B cell (primary cell): ENCODE measurements at regions not wholly inside any gene's neighbourhood (a gene's known extent, or its start where the extent isn't known, plus 50 kb on each side); places are given as distances from the start of the nearest gene placed in this dataset.

Source experiments
- ATAC-seq: fragments of 200-7000 bp; cut with Tn5 transposase; one replicate; pipeline ENCODE4 v1.10.0; 2021; ENCODE audit warnings: low read depth, mild to moderate bottlenecking, moderate number of reproducible peaks, moderate library complexity
- CTCF ChIA-PET: fragments of 350-600 bp; sonication (Branson Sonifier 250); formaldehyde crosslinking; loops from one replicate; lab custom pipeline; 2021; ENCODE audit warnings: antibody characterized with exemption, inconsistent platforms; lab: Charles Lee
- POLR2A ChIA-PET: fragments of 350-600 bp; sonication (Branson Sonifier 250); formaldehyde crosslinking; loops from one replicate; lab custom pipeline; 2021; ENCODE audit warnings: antibody characterized with exemption; lab: Charles Lee
- DNase-seq: peaks from one replicate; pipeline ENCODE4 v3.0.0; 2013
- H2AFZ ChIP-seq: 2 replicates; pipeline ENCODE4 v1.6.1; 2012; ENCODE audit warnings: mild to moderate bottlenecking, low read depth, low read length; ENCODE audit not compliant: insufficient read depth, poor library complexity, severe bottlenecking
- H3K27ac ChIP-seq, 2 donors: 1 replicate in 1 of 2; 2 replicates in 1 of 2; pipeline ENCODE4 v1.5.1; 2012 to 2013; ENCODE audit warnings: low read length in 2 of 2, mild to moderate bottlenecking in 2 of 2, moderate library complexity in 1 of 2
- H3K27me3 ChIP-seq, 4 experiments: fragments of 200-600 bp in 1 of 4; sonication (generic) in 1 of 4; replicated peaks in 1 of 4; 1 replicate in 2 of 4; 2 replicates in 2 of 4; pipeline versions ENCODE4 v1.6.1 to v1.7.0; 2013 to 2016; ENCODE audit warnings: low read length in 3 of 4, mild to moderate bottlenecking in 2 of 4, mixed read lengths in 1 of 4, moderate library complexity in 1 of 4; ENCODE audit not compliant: insufficient read depth in 4 of 4, control insufficient read depth in 3 of 4; ENCODE audit errors: control extremely low read depth in 1 of 4
- H3K36me3 ChIP-seq, 2 experiments: replicated peaks in 1 of 2; 1 replicate in 1 of 2; 2 replicates in 1 of 2; pipeline versions ENCODE4 v1.6.1 to v1.7.1; 2013; ENCODE audit warnings: low read length in 1 of 2; ENCODE audit not compliant: insufficient read depth in 2 of 2, control insufficient read depth in 1 of 2; ENCODE audit errors: control extremely low read depth in 1 of 2, extremely low read depth in 1 of 2
- H3K4me1 ChIP-seq, 2 donors: fragments of 200-600 bp in 1 of 2; sonication (generic) in 1 of 2; 1 replicate in 1 of 2; 2 replicates in 1 of 2; pipeline versions ENCODE4 v1.5.1 to v1.6.1; 2013 to 2017; ENCODE audit warnings: low read length in 2 of 2; ENCODE audit not compliant: control insufficient read depth in 2 of 2, insufficient read depth in 2 of 2
- H3K4me2 ChIP-seq: replicated peaks from 2 replicates; pipeline ENCODE3; 2012; ENCODE audit warnings: mild to moderate bottlenecking, low read depth, low read length; ENCODE audit not compliant: poor library complexity, severe bottlenecking
- H3K4me3 ChIP-seq, 5 experiments: fragments of 200-600 bp in 1 of 5; sonication (generic) in 1 of 5; 1 replicate in 3 of 5; 2 replicates in 2 of 5; pipeline versions ENCODE4 v1.5.1 to v1.7.0; 2011 to 2016; ENCODE audit warnings: low read length in 4 of 5, mild to moderate bottlenecking in 4 of 5, low read depth in 2 of 5, control low read depth in 1 of 5, moderate library complexity in 1 of 5; ENCODE audit not compliant: insufficient read depth in 1 of 5; ENCODE audit errors: control extremely low read depth in 1 of 5, extremely low read depth in 1 of 5
- H3K79me2 ChIP-seq: fragments of 200-600 bp; sonication (generic); one replicate; pipeline ENCODE4 v1.6.0; 2016; ENCODE audit warnings: low read length; ENCODE audit not compliant: control insufficient read depth, insufficient read depth
- H3K9ac ChIP-seq: fragments of 200-600 bp; sonication (generic); 2 replicates; pipeline ENCODE4 v1.6.1; 2017; ENCODE audit warnings: mild to moderate bottlenecking, low read length, moderate library complexity
- H3K9me3 ChIP-seq, 3 donors: one replicate each; pipeline versions ENCODE4 v1.6.1 to v1.7.1; 2013; ENCODE audit warnings: low read length in 2 of 3; ENCODE audit not compliant: control insufficient read depth in 2 of 3, insufficient read depth in 1 of 3; ENCODE audit errors: control extremely low read depth in 1 of 3
- H4K20me1 ChIP-seq: 2 replicates; pipeline ENCODE4 v1.6.0; 2012; ENCODE audit warnings: mild to moderate bottlenecking, low read length; ENCODE audit not compliant: insufficient read depth, control insufficient read depth, poor library complexity, severe bottlenecking
- H3K27ac Mint-ChIP-seq: one replicate; pipeline ENCODE4 v1.8.0; 2021; ENCODE audit warnings: mixed read lengths
- H3K27me3 Mint-ChIP-seq: one replicate; pipeline ENCODE4 v1.8.0; 2021; ENCODE audit warnings: mixed read lengths
- H3K4me1 Mint-ChIP-seq: one replicate; pipeline ENCODE4 v1.8.0; 2021; ENCODE audit warnings: mixed read lengths
- H3K4me3 Mint-ChIP-seq: one replicate; pipeline ENCODE4 v1.8.0; 2021; ENCODE audit warnings: mixed read lengths
- H3K9me3 Mint-ChIP-seq: one replicate; pipeline ENCODE4 v1.8.0; 2022; ENCODE audit warnings: mixed read lengths; ENCODE audit not compliant: insufficient read depth
- EZH2 ChIP-seq: IDR thresholded peaks from 2 replicates; pipeline ENCODE4 v1.6.1; 2012; ENCODE audit warnings: borderline replicate concordance, low read depth, mild to moderate bottlenecking, moderate library complexity, low read length; ENCODE audit not compliant: insufficient read depth, poor library complexity, severe bottlenecking
- WGBS: methylation state at CpG from one replicate; pipeline ENCODE4 v1.1.5; 2013; ENCODE audit warnings: missing lambda C conversion rate; ENCODE audit not compliant: insufficient coverage; 5-methylcytosine and 5-hydroxymethylcytosine counted together
- intact Hi-C: fragments of 100-400 bp; cut with micrococcal nuclease; formaldehyde crosslinking; loops from one replicate; pipeline ENCODE4 v1.10.0; 2022
- TF ChIP-seq, protein P1 (sequence below): fragments of 200-600 bp; IDR thresholded peaks from one replicate; pipeline ENCODE4 v1.8.0; 2022; ENCODE audit warnings: antibody characterized with exemption, mild to moderate bottlenecking

DNA sequence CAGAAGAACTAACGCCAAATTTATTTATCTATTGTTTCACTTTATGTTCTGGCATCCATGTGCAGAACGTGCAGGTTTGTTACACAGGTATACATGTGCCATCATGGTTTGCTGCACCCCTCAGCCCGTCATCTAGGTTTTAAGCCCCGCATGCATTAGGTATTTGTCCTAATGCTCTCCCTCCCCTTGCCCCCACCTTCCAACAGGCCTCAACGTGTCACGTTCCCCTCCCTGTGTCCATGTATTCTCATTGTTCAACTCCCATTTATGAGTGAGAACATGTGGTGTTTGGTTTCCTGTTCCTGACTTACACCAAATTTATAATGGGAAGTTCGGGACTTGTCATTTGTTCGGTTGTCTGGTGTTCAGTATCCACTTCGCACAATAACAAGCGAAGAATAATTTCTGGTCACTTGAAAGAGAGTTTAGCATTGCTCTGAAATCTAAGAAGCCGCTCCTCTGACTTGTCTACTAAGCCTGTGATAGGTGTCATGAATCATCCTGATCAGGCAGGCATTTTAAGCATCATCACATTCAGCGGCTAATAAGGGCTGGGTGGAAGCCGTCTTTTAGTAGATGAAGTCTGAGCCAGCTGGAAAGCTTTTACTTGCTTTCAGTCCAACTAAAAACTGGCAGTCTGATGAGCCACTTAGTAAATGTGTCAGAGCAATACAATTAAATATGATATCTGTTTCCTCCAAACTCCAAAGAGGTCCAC lies 1065.7 kb upstream of the PABPC4L start:
- H3K79me2 ChIP-seq, result no peaks in the 10 kb centered on the region
- no peak overlapping the region for H3K4me3 ChIP-seq
- H3K4me1 Mint-ChIP-seq, result no peaks in the 10 kb centered on the region
- H3K27ac ChIP-seq, result no peak overlapping the region
- TF ChIP-seq EZH2, result no peak
- TF ChIP-seq, protein P1, sequence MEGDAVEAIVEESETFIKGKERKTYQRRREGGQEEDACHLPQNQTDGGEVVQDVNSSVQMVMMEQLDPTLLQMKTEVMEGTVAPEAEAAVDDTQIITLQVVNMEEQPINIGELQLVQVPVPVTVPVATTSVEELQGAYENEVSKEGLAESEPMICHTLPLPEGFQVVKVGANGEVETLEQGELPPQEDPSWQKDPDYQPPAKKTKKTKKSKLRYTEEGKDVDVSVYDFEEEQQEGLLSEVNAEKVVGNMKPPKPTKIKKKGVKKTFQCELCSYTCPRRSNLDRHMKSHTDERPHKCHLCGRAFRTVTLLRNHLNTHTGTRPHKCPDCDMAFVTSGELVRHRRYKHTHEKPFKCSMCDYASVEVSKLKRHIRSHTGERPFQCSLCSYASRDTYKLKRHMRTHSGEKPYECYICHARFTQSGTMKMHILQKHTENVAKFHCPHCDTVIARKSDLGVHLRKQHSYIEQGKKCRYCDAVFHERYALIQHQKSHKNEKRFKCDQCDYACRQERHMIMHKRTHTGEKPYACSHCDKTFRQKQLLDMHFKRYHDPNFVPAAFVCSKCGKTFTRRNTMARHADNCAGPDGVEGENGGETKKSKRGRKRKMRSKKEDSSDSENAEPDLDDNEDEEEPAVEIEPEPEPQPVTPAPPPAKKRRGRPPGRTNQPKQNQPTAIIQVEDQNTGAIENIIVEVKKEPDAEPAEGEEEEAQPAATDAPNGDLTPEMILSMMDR, result no peak
- ATAC-seq, result no peak
- H3K4me3 Mint-ChIP-seq, result no peak overlapping the region
- no peaks in the 10 kb centered on the region for H3K9me3 ChIP-seq
- no peaks in the 10 kb centered on the region for H3K27me3 Mint-ChIP-seq
- no peak overlapping the region for H3K27ac Mint-ChIP-seq
- 61% methylated on average over 10 of the region's 13 CpGs for WGBS
- intact Hi-C loops, result no loop called here
- H3K4me1 ChIP-seq, result no peaks in the 10 kb centered on the region
- CTCF ChIA-PET, result no interaction called here
- H3K9ac ChIP-seq, result no peak overlapping the region
- H3K9me3 Mint-ChIP-seq, result peaks cover 2% of the 10 kb centered on the region
- POLR2A ChIA-PET, result no interaction called here
- no peaks in the 10 kb centered on the region for H4K20me1 ChIP-seq
- H3K4me2 ChIP-seq, result no peak overlapping the region
- H2AFZ ChIP-seq, result no peak overlapping the region
- H3K36me3 ChIP-seq, result no peaks in the 10 kb centered on the region
- no peaks in the 10 kb centered on the region for H3K27me3 ChIP-seq
- DNase-seq, result no peak

DNA sequence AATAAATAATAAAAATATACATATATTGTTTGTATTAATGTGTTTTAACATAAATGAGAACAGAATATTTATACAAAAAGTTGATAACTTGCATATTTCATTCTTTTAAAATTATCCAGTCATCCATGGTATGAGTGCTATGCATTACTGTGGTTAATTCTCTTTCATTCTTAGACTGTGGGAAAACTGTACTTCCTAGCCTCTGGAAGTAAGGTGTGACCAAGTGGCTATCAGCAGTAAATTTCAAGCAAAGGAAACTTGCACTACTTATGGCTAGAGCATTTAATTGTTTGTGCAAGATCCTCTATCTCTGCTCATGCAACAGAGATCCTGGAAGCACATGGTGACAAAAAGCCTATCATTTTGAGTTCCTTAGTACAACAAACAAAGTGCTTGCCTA lies 1054.5 kb upstream of the PABPC4L start:
- intact Hi-C loops, result no loop called here
- H3K4me1 Mint-ChIP-seq, result no peaks in the 10 kb centered on the region
- TF ChIP-seq, protein P1, result no peak
- TF ChIP-seq EZH2, result no peak
- no peak overlapping the region for H2AFZ ChIP-seq
- H3K36me3 ChIP-seq, result no peaks in the 10 kb centered on the region
- H4K20me1 ChIP-seq, result no peaks in the 10 kb centered on the region
- H3K9me3 ChIP-seq, result no peaks in the 10 kb centered on the region
- DNase-seq (no peak), ATAC-seq (no peak)
- no peaks in the 10 kb centered on the region for H3K9me3 Mint-ChIP-seq
- no peaks in the 10 kb centered on the region for H3K27me3 ChIP-seq
- no peak overlapping the region for H3K4me3 ChIP-seq
- no peak overlapping the region for H3K4me2 ChIP-seq
- H3K27ac ChIP-seq, result no peak overlapping the region
- H3K27me3 Mint-ChIP-seq, result no peaks in the 10 kb centered on the region
- H3K27ac Mint-ChIP-seq, result no peak overlapping the region
- no peak overlapping the region for H3K9ac ChIP-seq
- no peaks in the 10 kb centered on the region for H3K4me1 ChIP-seq
- POLR2A ChIA-PET, result no interaction called here
- no peaks in the 10 kb centered on the region for H3K79me2 ChIP-seq
- CTCF ChIA-PET, result no interaction called here
- H3K4me3 Mint-ChIP-seq, result no peak overlapping the region
